Neural cell (in vitro differentiated cells): ENCODE measurements at regions not wholly inside any gene's neighbourhood (a gene's known extent, or its start where the extent isn't known, plus 50 kb on each side); places are given as distances from the start of the nearest gene placed in this dataset.

Source experiments
- H2AFZ ChIP-seq: fragments of 200-600, 300-800 bp; sonication (generic), shearing (Covaris generic); 2 replicates; pipeline ENCODE4 v1.6.0; 2014; ENCODE audit warnings: low read depth, mild to moderate bottlenecking, antibody characterized with exemption, low read length, moderate library complexity
- H3F3A ChIP-seq: fragments of 200-600 bp; shearing (Covaris generic); 2 replicates; pipeline ENCODE4 v1.6.1; 2016; ENCODE audit warnings: mild to moderate bottlenecking, moderate library complexity, mixed read lengths, antibody characterized with exemption, low read length; ENCODE audit not compliant: insufficient read depth, poor library complexity, severe bottlenecking
- H3K27ac ChIP-seq: fragments of 200-600, 300-800 bp; sonication (generic), shearing (Covaris generic); 2 replicates; pipeline ENCODE4 v1.5.1; 2014; ENCODE audit warnings: mild to moderate bottlenecking, low read length, moderate library complexity
- H3K27me3 ChIP-seq: fragments of 300-800, 200-600 bp; sonication (generic), shearing (Covaris generic); 2 replicates; pipeline ENCODE4 v1.6.0; 2014; ENCODE audit warnings: mild to moderate bottlenecking, low read depth, low read length, moderate library complexity; ENCODE audit not compliant: insufficient read depth
- H3K36me3 ChIP-seq: fragments of 300-800, 200-600 bp; sonication (generic), shearing (Covaris generic); 2 replicates; pipeline ENCODE4 v1.5.1; 2014; ENCODE audit warnings: mild to moderate bottlenecking, antibody characterized with exemption, low read length, moderate library complexity; ENCODE audit not compliant: insufficient read depth
- H3K4me2 ChIP-seq: fragments of 300-800, 200-600 bp; sonication (generic), shearing (Covaris generic); 2 replicates; pipeline ENCODE4 v1.6.0; 2014; ENCODE audit warnings: mild to moderate bottlenecking, low read length
- H3K4me3 ChIP-seq: fragments of 300-800, 200-600 bp; sonication (generic), shearing (Covaris generic); 2 replicates; pipeline ENCODE4 v1.5.1; 2014; ENCODE audit warnings: mild to moderate bottlenecking, low read length, moderate library complexity
- H3K79me2 ChIP-seq: fragments of 200-600 bp; shearing (Covaris generic); replicated peaks from 2 replicates; pipeline ENCODE4 v1.6.0; 2014; ENCODE audit warnings: mild to moderate bottlenecking, low read length, moderate library complexity; ENCODE audit not compliant: insufficient read depth
- H3K9ac ChIP-seq: fragments of 300-800, 200-600 bp; sonication (generic), shearing (Covaris generic); 2 replicates; pipeline ENCODE4 v1.6.1; 2016; ENCODE audit warnings: mild to moderate bottlenecking, low read length, mixed read lengths
- H3K9me2 ChIP-seq: fragments of 200-600 bp; shearing (Covaris generic); 2 replicates; pipeline ENCODE4 v1.6.1; 2016; ENCODE audit warnings: mild to moderate bottlenecking, low read length, mixed read lengths; ENCODE audit not compliant: insufficient read depth
- H3K9me3 ChIP-seq: fragments of 200-600, 300-800 bp; sonication (generic), shearing (Covaris generic); 2 replicates; pipeline ENCODE4 v1.6.1; 2016; ENCODE audit warnings: mild to moderate bottlenecking, mixed run types, low read length, moderate library complexity, mixed read lengths
- H4K20me1 ChIP-seq: fragments of 200-600 bp; shearing (Covaris generic); 2 replicates; pipeline ENCODE4 v1.6.1; 2016; ENCODE audit warnings: mild to moderate bottlenecking, mixed run types; ENCODE audit not compliant: insufficient read depth
- CTCF ChIP-seq: fragments of 450-650 bp; IDR thresholded peaks from 2 replicates; pipeline ENCODE4 v1.5.1; 2014; ENCODE audit warnings: antibody characterized with exemption, mild to moderate bottlenecking, moderate library complexity; ENCODE audit not compliant: poor library complexity, severe bottlenecking
- EP300 ChIP-seq: fragments of 450-650 bp; conservative IDR thresholded peaks from 2 replicates; pipeline ENCODE4 v1.6.1; 2014; ENCODE audit warnings: antibody characterized with exemption, mild to moderate bottlenecking, moderate library complexity; ENCODE audit not compliant: poor library complexity, severe bottlenecking
- EZH2 ChIP-seq: fragments of 200-600, 300-800 bp; shearing (Covaris generic), sonication (generic); IDR thresholded peaks from 2 replicates; pipeline ENCODE4 v1.6.1; 2014; ENCODE audit warnings: antibody characterized with exemption, low read length, borderline replicate concordance, mild to moderate bottlenecking; ENCODE audit not compliant: insufficient read depth, poor library complexity, severe bottlenecking
- MXI1 ChIP-seq: fragments of 450-650 bp; conservative IDR thresholded peaks from 2 replicates; pipeline ENCODE4 v1.6.1; 2014; ENCODE audit warnings: antibody characterized with exemption, mild to moderate bottlenecking; ENCODE audit not compliant: poor library complexity, severe bottlenecking
- POLR2AphosphoS5 ChIP-seq: IDR thresholded peaks from 2 replicates; pipeline ENCODE4 v1.6.1; 2012
- RAD21 ChIP-seq: fragments of 450-650 bp; conservative IDR thresholded peaks from 2 replicates; pipeline ENCODE4 v1.6.1; 2014; ENCODE audit warnings: antibody characterized with exemption, mild to moderate bottlenecking, moderate library complexity
- SMC3 ChIP-seq: fragments of 450-650 bp; conservative IDR thresholded peaks from 2 replicates; pipeline ENCODE4 v1.6.1; 2014; ENCODE audit warnings: antibody characterized with exemption, mild to moderate bottlenecking, moderate library complexity; ENCODE audit not compliant: poor library complexity
- TAF1 ChIP-seq: IDR thresholded peaks from 2 replicates; pipeline ENCODE4 v1.6.1; 2012; ENCODE audit warnings: low read depth
- TF ChIP-seq, protein P1 (sequence below): IDR thresholded peaks from 2 replicates; pipeline ENCODE4 v1.6.1; 2012; ENCODE audit warnings: borderline replicate concordance

GRCh38 chr13:26978081-26978860, 193.3 kb downstream of the USP12 start:
- Histone ChIP-seq H3K79me2 (no peaks in the 10 kb centered on the region), H3K4me3 (no peak overlapping the region), H3F3A (no peaks in the 10 kb centered on the region), H3K9me3 (no peaks in the 10 kb centered on the region), H4K20me1 (no peaks in the 10 kb centered on the region), H3K36me3 (no peaks in the 10 kb centered on the region), H3K27ac (no peak overlapping the region), H3K9me2 (no peaks in the 10 kb centered on the region), H3K9ac (no peak overlapping the region), H3K27me3 (no peaks in the 10 kb centered on the region), H2AFZ (no peak overlapping the region), H3K4me2 (no peak overlapping the region)
- TF ChIP-seq MXI1 (no peak), POLR2AphosphoS5 (no peak), CTCF (no peak), EP300 (no peak), SMC3 (no peak), EZH2 (no peak), RAD21 (no peak), TAF1 (no peak)
- TF ChIP-seq, protein P1, sequence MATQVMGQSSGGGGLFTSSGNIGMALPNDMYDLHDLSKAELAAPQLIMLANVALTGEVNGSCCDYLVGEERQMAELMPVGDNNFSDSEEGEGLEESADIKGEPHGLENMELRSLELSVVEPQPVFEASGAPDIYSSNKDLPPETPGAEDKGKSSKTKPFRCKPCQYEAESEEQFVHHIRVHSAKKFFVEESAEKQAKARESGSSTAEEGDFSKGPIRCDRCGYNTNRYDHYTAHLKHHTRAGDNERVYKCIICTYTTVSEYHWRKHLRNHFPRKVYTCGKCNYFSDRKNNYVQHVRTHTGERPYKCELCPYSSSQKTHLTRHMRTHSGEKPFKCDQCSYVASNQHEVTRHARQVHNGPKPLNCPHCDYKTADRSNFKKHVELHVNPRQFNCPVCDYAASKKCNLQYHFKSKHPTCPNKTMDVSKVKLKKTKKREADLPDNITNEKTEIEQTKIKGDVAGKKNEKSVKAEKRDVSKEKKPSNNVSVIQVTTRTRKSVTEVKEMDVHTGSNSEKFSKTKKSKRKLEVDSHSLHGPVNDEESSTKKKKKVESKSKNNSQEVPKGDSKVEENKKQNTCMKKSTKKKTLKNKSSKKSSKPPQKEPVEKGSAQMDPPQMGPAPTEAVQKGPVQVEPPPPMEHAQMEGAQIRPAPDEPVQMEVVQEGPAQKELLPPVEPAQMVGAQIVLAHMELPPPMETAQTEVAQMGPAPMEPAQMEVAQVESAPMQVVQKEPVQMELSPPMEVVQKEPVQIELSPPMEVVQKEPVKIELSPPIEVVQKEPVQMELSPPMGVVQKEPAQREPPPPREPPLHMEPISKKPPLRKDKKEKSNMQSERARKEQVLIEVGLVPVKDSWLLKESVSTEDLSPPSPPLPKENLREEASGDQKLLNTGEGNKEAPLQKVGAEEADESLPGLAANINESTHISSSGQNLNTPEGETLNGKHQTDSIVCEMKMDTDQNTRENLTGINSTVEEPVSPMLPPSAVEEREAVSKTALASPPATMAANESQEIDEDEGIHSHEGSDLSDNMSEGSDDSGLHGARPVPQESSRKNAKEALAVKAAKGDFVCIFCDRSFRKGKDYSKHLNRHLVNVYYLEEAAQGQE: no peak

DNA sequence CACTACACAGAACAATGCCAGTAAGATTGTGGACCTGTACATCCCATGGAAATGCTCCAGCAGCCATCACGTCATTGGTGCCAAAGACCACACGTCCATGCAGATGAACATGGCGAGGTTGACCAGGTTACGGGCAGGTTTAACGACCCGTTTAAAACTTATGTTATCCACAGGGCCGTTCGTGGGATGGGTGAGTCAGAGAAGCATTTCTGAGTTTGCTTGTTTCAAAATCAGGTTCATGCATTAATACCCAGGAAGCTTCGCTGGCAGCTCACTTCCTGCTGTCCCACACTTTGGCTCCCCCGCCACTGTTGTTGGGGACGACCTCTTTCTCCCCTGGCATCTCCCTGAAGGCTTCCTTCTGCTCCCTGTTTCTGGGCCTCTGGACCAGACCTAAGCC, 194.1 kb downstream of the USP12 start:
- H3K9ac ChIP-seq: no peak overlapping the region
- no peak overlapping the region for H3K4me3 ChIP-seq
- H3K9me2 ChIP-seq: no peaks in the 10 kb centered on the region
- H3K4me2 ChIP-seq: no peak overlapping the region
- H3F3A ChIP-seq: no peaks in the 10 kb centered on the region
- H3K9me3 ChIP-seq: no peaks in the 10 kb centered on the region
- H3K36me3 ChIP-seq: no peaks in the 10 kb centered on the region
- H3K79me2 ChIP-seq: no peaks in the 10 kb centered on the region
- H2AFZ ChIP-seq: no peak overlapping the region
- no peaks in the 10 kb centered on the region for H4K20me1 ChIP-seq
- TF ChIP-seq POLR2AphosphoS5: no peak
- TF ChIP-seq EP300: no peak
- no peak for TF ChIP-seq TAF1
- no peak for TF ChIP-seq RAD21
- TF ChIP-seq, protein P1: no peak
- no peak for TF ChIP-seq SMC3
- TF ChIP-seq EZH2: no peak
- H3K27me3 ChIP-seq: no peaks in the 10 kb centered on the region
- H3K27ac ChIP-seq: no peak overlapping the region
